Keratinocyte (primary cell): ENCODE measurements at regions not wholly inside any gene's neighbourhood (a gene's known extent, or its start where the extent isn't known, plus 50 kb on each side); places are given as distances from the start of the nearest gene placed in this dataset.

Experiments used
- DNase-seq: peaks from one replicate; pipeline ENCODE4 v3.0.0-alpha.2; 2011; ENCODE audit warnings: low read depth, missing footprints, low spot score
- FAIRE-seq: peaks from 2 replicates; lab custom pipeline; 2011; peaks lifted over from hg19 to GRCh38; lab: Jason Lieb, UNC
- H2AFZ ChIP-seq: 2 replicates; pipeline ENCODE4 v1.6.0; 2012; ENCODE audit warnings: low read length, control low read depth, inconsistent platforms; ENCODE audit not compliant: control insufficient read depth
- H3K27ac ChIP-seq: 2 replicates; pipeline ENCODE4 v1.5.1; 2011; ENCODE audit warnings: low read length; ENCODE audit not compliant: control insufficient read depth, insufficient read depth
- H3K27me3 ChIP-seq: 3 replicates; pipeline ENCODE4 v1.6.0; 2011; ENCODE audit warnings: low read length; ENCODE audit not compliant: control insufficient read depth, insufficient read depth; ENCODE audit errors: extremely low read depth
- H3K36me3 ChIP-seq, 2 experiments: 2 replicates in 1 of 2; 3 replicates in 1 of 2; pipeline ENCODE4 v1.5.1; 2011; ENCODE audit warnings: low read length in 2 of 2, mild to moderate bottlenecking in 1 of 2; ENCODE audit not compliant: control insufficient read depth in 2 of 2, insufficient read depth in 2 of 2; ENCODE audit errors: extremely low read depth in 1 of 2
- H3K4me1 ChIP-seq: 3 replicates; pipeline ENCODE4 v1.5.1; 2011; ENCODE audit warnings: low read length; ENCODE audit not compliant: control insufficient read depth, insufficient read depth; ENCODE audit errors: extremely low read depth
- H3K4me2 ChIP-seq: 3 replicates; pipeline ENCODE4 v1.6.0; 2011; ENCODE audit warnings: low read depth, low read length; ENCODE audit not compliant: control insufficient read depth, insufficient read depth; ENCODE audit errors: extremely low read depth
- H3K4me3 ChIP-seq, 3 experiments: fragments of 200-600 bp in 1 of 3; sonication (generic) in 1 of 3; 2 replicates in 2 of 3; 3 replicates in 1 of 3; pipeline ENCODE4 v1.5.1; 2011 to 2016; ENCODE audit warnings: low read length in 3 of 3, mild to moderate bottlenecking in 3 of 3, control low read depth in 2 of 3, inconsistent platforms in 1 of 3, low read depth in 1 of 3, mixed read lengths in 1 of 3, mixed run types in 1 of 3, moderate library complexity in 1 of 3; ENCODE audit not compliant: control insufficient read depth in 2 of 3, insufficient read depth in 2 of 3; ENCODE audit errors: extremely low read depth in 1 of 3
- H3K79me2 ChIP-seq: 2 replicates; pipeline ENCODE4 v1.6.0; 2012; ENCODE audit warnings: low read length; ENCODE audit not compliant: control insufficient read depth, insufficient read depth
- H3K9ac ChIP-seq: 3 replicates; pipeline ENCODE4 v1.6.0; 2011; ENCODE audit warnings: low read length; ENCODE audit not compliant: control insufficient read depth, insufficient read depth; ENCODE audit errors: extremely low read depth
- H3K9me1 ChIP-seq: 3 replicates; pipeline ENCODE4 v1.6.0; 2011; ENCODE audit warnings: low read length; ENCODE audit not compliant: control insufficient read depth, insufficient read depth; ENCODE audit errors: extremely low read depth
- H3K9me3 ChIP-seq: 2 replicates; pipeline ENCODE4 v1.5.1; 2012; ENCODE audit warnings: low read depth, low read length; ENCODE audit not compliant: control insufficient read depth
- H4K20me1 ChIP-seq: 3 replicates; pipeline ENCODE4 v1.6.0; 2011; ENCODE audit warnings: low read length; ENCODE audit not compliant: control insufficient read depth, insufficient read depth; ENCODE audit errors: extremely low read depth
- CTCF ChIP-seq, 3 experiments: IDR thresholded peaks in 1 of 3; conservative IDR thresholded peaks in 1 of 3; optimal IDR thresholded peaks in 1 of 3; 2 replicates in 2 of 3; 3 replicates in 1 of 3; pipeline versions ENCODE3 to v1.5.1; 2011; ENCODE audit warnings: low read length in 3 of 3, mild to moderate bottlenecking in 3 of 3, moderate library complexity in 2 of 3, control low read depth in 1 of 3, inconsistent platforms in 1 of 3; ENCODE audit not compliant: insufficient read depth in 2 of 3; ENCODE audit errors: extremely low read depth in 1 of 3
- EZH2 ChIP-seq: IDR thresholded peaks from one replicate; pipeline ENCODE4 v1.6.1; 2012; ENCODE audit warnings: inconsistent platforms, mild to moderate bottlenecking, low read length, moderate library complexity
- dilution Hi-C: fragments of 300-500 bp; cut with MboI; formaldehyde crosslinking; loops from one replicate; pipeline ENCODE4 v1.7.0; 2020; ENCODE audit warnings: low sequenced_read_pairs; ENCODE audit not compliant: extremely low pct_ligation_motif_present

- dilution Hi-C loops, result no loop called here
- Histone ChIP-seq H3K4me2 (peak overlapping the region; percentile 69), H3K9me3 (no peaks in the 10 kb centered on the region), H3K9ac (peak overlapping the region; percentile 36), H3K4me1 (peaks cover 45% of the 10 kb centered on the region), H3K79me2 (no peaks in the 10 kb centered on the region), H3K4me3 (no peak overlapping the region), H3K9me1 (no peaks in the 10 kb centered on the region), H3K27me3 (no peaks in the 10 kb centered on the region), H3K36me3 (no peaks in the 10 kb centered on the region), H4K20me1 (no peaks in the 10 kb centered on the region), H2AFZ (peak overlapping the region; percentile 70), H3K27ac (peak overlapping the region; percentile 67)
- TF ChIP-seq EZH2 (no peak), CTCF (optimal IDR thresholded peaks at IDR 0.05 in 1 of 3, IDR thresholded peaks at IDR 0.05 in 1 of 3, conservative IDR thresholded peaks at IDR 0.05 in 1 of 3; ENCODE audit: extremely low read depth in 1 of 3, insufficient read depth in 2 of 3, low read length in 3 of 3) (peak in 2 of 3 experiments; percentile 19 to 42)
- no peak for DNase-seq
- FAIRE-seq, result peak; percentile 97
Observed at GRCh38 chr12:75725521-75726111, 214.2 kb upstream of the KRR1 start.

GRCh38 chr12:75724928-75725312, 213.5 kb upstream of the KRR1 start:
- Histone ChIP-seq H3K4me1 (peaks cover 52% of the 10 kb centered on the region), H2AFZ (no peak overlapping the region)
- DNase-seq, result no peak

More at GRCh38 chr12:75724928-75725312, 213.5 kb upstream of the KRR1 start:
- H4K20me1 ChIP-seq, result no peaks in the 10 kb centered on the region
- H3K27ac ChIP-seq, result peak overlapping the region; percentile 67
- peak; percentile 67 for FAIRE-seq
- H3K9ac ChIP-seq, result peak overlapping the region; percentile 0
- no peaks in the 10 kb centered on the region for H3K9me3 ChIP-seq
- no peaks in the 10 kb centered on the region for H3K27me3 ChIP-seq
- H3K36me3 ChIP-seq, result no peaks in the 10 kb centered on the region
- H3K79me2 ChIP-seq, result no peaks in the 10 kb centered on the region
- no peak for TF ChIP-seq CTCF (optimal IDR thresholded peaks at IDR 0.05 in 1 of 3, IDR thresholded peaks at IDR 0.05 in 1 of 3, conservative IDR thresholded peaks at IDR 0.05 in 1 of 3; ENCODE audit: extremely low read depth in 1 of 3, insufficient read depth in 2 of 3, low read length in 3 of 3)
- no peak for TF ChIP-seq EZH2
- H3K4me3 ChIP-seq, result no peak overlapping the region
- H3K4me2 ChIP-seq, result peak overlapping the region; percentile 69
- dilution Hi-C loops, result no loop called here
- H3K9me1 ChIP-seq, result no peaks in the 10 kb centered on the region
